Esophagus (tissue), 2 donors: ENCODE measurements at regions not wholly inside any gene's neighbourhood (a gene's known extent, or its start where the extent isn't known, plus 50 kb on each side); places are given as distances from the start of the nearest gene placed in this dataset.

ENCODE experiments used
- H3K27ac ChIP-seq, 2 donors: one replicate each; pipeline ENCODE4 v1.5.1; 2013; ENCODE audit warnings: low read depth in 2 of 2, mild to moderate bottlenecking in 2 of 2, inconsistent platforms in 1 of 2, low read length in 1 of 2, moderate library complexity in 1 of 2
- H3K27me3 ChIP-seq, 2 donors: one replicate each; pipeline ENCODE4 v1.6.1; 2013; ENCODE audit warnings: low read length in 2 of 2, control low read depth in 1 of 2, mild to moderate bottlenecking in 1 of 2; ENCODE audit not compliant: insufficient read depth in 2 of 2, control insufficient read depth in 1 of 2
- H3K36me3 ChIP-seq, 2 donors: one replicate each; pipeline ENCODE4 v1.6.1; 2013; ENCODE audit warnings: low read length in 1 of 2; ENCODE audit not compliant: control insufficient read depth in 2 of 2, insufficient read depth in 2 of 2
- H3K4me1 ChIP-seq, 2 donors: one replicate each; pipeline ENCODE4 v1.6.1; 2013; ENCODE audit warnings: low read length in 1 of 2; ENCODE audit not compliant: control insufficient read depth in 2 of 2, insufficient read depth in 2 of 2
- H3K4me3 ChIP-seq, 2 donors: one replicate each; pipeline ENCODE4 v1.5.1; 2013; ENCODE audit warnings: low read length in 2 of 2, mild to moderate bottlenecking in 2 of 2, low read depth in 1 of 2, moderate library complexity in 1 of 2
- H3K9me3 ChIP-seq, 2 donors: one replicate each; pipeline ENCODE4 v1.6.1; 2013; ENCODE audit warnings: mild to moderate bottlenecking in 2 of 2, low read depth in 1 of 2, low read length in 1 of 2, moderate library complexity in 1 of 2; ENCODE audit not compliant: control insufficient read depth in 2 of 2, insufficient read depth in 1 of 2
- WGBS, 2 donors: extraction: QIAGEN DNeasy Blood & Tissue Kit; methylation state at CpG; one replicate each; pipeline ENCODE4 v1.1.7; 2013; 5-methylcytosine and 5-hydroxymethylcytosine counted together
- donor health status: healthy with polysubstance abuse.
- donor health status: Bipolar disorder and iron deficiency.

DNA sequence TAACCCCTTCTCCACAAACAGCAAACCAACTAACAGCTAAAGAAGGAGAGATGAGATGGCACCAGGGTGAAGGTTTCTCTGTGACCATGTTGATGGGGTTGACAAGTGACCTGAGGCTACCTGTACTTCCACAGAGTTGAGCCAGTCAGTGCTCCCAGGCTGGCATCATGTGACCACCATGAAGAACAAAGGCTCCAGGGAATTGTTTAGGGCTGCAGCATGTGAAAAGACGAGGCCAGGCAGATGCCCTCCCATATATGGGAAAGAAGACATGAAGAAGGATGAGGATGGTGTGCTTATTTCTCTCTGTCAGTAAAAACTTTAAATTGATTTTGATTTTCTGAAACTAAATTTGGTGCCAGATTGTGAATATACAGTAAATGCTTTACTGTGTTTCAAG is 220.6 kb downstream of the OLFM4 start:
- H3K36me3 ChIP-seq: no peaks in the 10 kb centered on the region
- H3K27ac ChIP-seq: no peak overlapping the region
- WGBS, 2 donors: 31 to 52% methylated on average over 1 of the region's 1 CpG
- H3K27me3 ChIP-seq: peaks cover 0 to 2% of the 10 kb centered on the region in 2 donors
- no peak overlapping the region for H3K4me3 ChIP-seq
- H3K4me1 ChIP-seq: no peaks in the 10 kb centered on the region
- no peaks in the 10 kb centered on the region for H3K9me3 ChIP-seq

DNA sequence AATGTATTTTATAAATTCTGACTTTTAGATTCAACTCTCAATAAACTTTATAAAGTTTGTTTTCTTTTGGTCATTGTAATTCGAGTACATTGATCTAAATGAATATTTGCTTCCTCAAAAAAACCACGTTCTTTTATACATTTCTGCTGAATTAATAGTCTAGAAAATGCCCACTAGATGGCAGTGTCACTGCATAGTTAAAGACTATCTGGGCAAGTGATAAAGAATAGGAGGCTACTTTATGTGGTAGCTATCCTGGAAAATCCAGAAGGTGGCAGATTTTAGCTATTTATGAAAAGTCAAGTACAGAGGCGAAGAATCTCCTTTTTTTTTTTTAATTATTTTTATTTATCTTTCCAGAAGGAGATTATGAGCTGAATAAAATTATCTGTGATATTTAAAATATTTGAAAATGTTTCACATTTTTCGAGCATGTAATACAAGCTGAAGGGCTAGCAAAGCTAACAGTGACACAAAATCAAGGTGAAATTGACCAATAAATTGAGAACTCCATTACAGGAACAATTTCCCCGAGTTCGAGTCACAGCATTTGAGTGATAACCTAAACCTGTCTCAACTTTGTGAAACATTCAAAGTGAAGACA is 221.8 kb downstream of the OLFM4 start:
- Histone ChIP-seq H3K36me3 (no peaks in the 10 kb centered on the region), H3K9me3 (no peaks in the 10 kb centered on the region), H3K4me3 (no peak overlapping the region), H3K27ac (no peak overlapping the region), H3K4me1 (no peaks in the 10 kb centered on the region), H3K27me3 (peaks cover 0 to 2% of the 10 kb centered on the region in 2 donors)
- WGBS, 2 donors: 24 to 27% methylated on average over 6 of the region's 6 CpGs

DNA sequence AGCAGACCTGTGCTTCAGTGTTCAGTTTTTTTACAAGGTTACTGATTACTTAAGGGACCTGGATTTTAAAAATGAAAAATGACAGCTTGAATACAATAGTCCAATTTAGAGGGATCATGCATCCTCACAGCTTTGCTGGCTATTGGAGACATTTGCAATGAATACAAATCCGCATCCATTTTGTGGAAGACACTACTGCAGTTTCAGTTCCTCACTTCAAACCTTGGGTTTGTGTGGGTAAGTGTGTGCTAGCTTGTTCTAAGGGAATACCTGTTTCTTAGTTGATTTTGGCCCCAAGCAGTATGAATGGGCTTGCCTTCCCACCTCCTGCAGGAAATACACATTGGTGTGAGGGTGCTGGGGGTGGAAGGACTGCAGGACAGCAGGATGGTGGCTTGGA is 222.4 kb downstream of the OLFM4 start:
- WGBS, 2 donors: 85 to 90% methylated on average over 1 of the region's 1 CpG
- Histone ChIP-seq H3K9me3 (no peaks in the 10 kb centered on the region), H3K27me3 (peaks cover 0 to 2% of the 10 kb centered on the region in 2 donors)

DNA sequence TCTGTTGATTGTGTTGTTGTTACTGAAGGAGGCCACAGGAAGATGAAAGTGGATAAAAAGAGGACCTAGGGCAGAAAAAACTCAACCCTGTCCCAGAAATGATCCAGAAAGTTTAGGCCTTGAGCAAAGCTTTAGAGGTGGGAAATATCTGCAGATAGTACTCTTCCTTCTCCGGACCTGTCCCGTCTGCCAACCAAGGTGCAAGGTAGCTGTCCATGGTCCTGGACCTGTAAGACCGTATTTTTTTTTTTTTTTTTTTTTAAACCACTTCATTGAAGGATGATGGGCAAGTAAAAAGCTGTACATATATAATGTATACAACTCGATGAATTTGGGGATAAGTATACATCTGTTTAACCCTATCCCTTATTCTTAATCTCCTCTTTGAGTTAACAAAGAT is 225.9 kb downstream of the OLFM4 start:
- Histone ChIP-seq H3K4me3 (no peak overlapping the region), H3K9me3 (no peaks in the 10 kb centered on the region), H3K36me3 (no peaks in the 10 kb centered on the region), H3K27me3 (no peaks in the 10 kb centered on the region), H3K4me1 (no peaks in the 10 kb centered on the region), H3K27ac (no peak overlapping the region)
- 24 to 38% methylated on average over 4 of the region's 4 CpGs for WGBS, 2 donors

More for the DNA sequence above, 222.4 kb downstream of the OLFM4 start:
- Histone ChIP-seq H3K4me1 (no peaks in the 10 kb centered on the region), H3K36me3 (no peaks in the 10 kb centered on the region), H3K27ac (no peak overlapping the region), H3K4me3 (no peak overlapping the region)

DNA sequence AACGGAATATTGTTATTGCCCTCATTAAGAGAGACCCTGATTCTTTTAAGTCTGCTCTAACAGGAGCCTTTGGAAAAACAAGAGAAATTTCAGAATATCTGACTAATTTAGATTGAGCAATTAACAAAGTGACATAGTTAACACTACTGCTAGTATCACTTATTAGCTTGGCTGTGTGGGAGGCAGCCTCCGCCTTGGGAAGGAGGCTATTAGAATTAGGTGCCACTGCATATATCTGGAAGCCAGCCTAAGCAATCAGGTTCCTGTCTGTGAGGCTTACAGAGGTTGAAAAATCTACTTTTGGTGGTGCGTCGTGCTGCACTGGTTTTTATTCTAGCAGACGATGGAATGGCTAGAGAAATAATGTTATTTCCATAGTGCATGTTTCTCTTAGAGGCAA is 227.2 kb downstream of the OLFM4 start:
- H3K36me3 ChIP-seq: no peaks in the 10 kb centered on the region
- no peak overlapping the region for H3K27ac ChIP-seq
- WGBS, 2 donors: 84 to 87% methylated on average over 5 of the region's 5 CpGs
- H3K9me3 ChIP-seq: no peaks in the 10 kb centered on the region
- H3K4me1 ChIP-seq: no peaks in the 10 kb centered on the region
- no peaks in the 10 kb centered on the region for H3K27me3 ChIP-seq
- H3K4me3 ChIP-seq: no peak overlapping the region

DNA sequence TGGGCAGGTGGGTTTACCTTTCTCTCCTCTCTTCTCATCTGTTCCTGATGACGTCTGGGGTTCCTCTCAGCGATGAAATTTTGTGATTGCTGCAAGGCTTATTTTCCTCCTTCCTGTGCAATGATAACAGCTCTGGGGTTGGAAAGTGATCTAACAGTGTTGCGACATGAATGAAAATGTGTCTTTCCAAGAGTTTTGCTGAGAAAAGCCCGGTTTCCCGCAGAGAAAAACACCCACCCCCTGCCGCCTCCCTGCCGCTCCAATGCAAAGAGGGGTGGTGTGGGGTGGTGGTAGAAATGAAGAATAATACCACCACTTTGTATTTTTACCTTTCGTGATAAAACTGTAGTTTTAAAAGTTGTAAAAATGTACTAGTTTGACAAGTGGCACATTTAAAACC is 232.0 kb downstream of the OLFM4 start:
- whole genome bisulfite sequencing, 2 donors: 61 to 63% methylated on average over 8 of the region's 8 CpGs

DNA sequence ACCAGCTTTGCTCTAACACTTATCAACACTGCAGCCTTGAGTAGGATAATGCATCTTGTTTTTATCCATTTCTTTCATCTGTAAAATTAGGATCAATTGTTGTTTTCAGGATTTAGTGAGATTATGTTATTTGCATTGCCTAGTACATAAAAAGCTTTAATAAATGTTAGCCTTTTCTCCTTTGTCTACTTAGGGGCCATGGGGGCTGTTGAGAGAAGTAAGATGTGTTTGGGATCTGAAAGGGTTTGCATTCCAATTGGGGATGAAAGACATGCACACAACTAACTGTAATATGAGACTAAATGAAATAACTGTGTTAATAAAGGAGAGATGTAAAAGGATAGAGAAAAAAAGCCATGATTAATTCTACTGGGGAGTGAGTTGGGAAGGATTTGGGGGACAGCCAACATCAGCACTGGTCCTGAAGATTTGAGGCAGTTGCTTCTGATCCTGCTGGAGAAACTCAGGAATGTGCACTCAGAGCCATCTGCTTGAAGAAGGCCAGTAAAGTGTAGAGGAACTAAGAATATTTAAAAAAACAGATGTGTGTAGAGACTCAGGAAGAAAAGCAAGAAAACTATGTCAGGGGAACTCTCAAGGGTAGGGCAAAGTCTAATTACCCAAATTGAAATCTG is 236.3 kb downstream of the OLFM4 start:
- no peaks in the 10 kb centered on the region for H3K36me3 ChIP-seq
- no peaks in the 10 kb centered on the region for H3K27me3 ChIP-seq
- H3K9me3 ChIP-seq: peaks cover 0 to 4% of the 10 kb centered on the region in 2 donors
- no peak overlapping the region for H3K27ac ChIP-seq
- no peaks in the 10 kb centered on the region for H3K4me1 ChIP-seq
- H3K4me3 ChIP-seq: no peak overlapping the region

More for the DNA sequence above, 232.0 kb downstream of the OLFM4 start:
- no peak overlapping the region for H3K27ac ChIP-seq
- no peaks in the 10 kb centered on the region for H3K4me1 ChIP-seq
- H3K9me3 ChIP-seq: no peaks in the 10 kb centered on the region
- no peaks in the 10 kb centered on the region for H3K27me3 ChIP-seq
- no peak overlapping the region for H3K4me3 ChIP-seq
- no peaks in the 10 kb centered on the region for H3K36me3 ChIP-seq

DNA sequence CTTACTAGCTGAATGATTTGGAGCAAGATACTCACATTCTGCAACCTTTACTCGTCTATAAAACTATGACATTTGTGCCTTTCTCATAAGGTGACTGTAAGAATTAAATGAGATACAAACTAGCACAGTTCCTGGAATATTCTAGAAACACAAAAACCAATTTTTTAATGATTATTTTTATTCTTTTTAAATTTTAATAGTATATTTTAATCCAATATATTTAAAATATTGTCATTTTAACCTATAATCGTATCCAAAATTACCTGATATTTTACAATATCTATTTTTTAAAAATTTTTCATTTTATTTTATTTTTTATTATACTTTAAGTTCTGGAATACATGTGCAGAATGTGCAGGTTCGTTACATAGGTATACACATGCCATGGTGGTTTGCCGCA is 238.1 kb downstream of the OLFM4 start:
- H3K27me3 ChIP-seq: no peaks in the 10 kb centered on the region
- no peaks in the 10 kb centered on the region for H3K4me1 ChIP-seq
- no peaks in the 10 kb centered on the region for H3K36me3 ChIP-seq
- 72 to 80% methylated on average over 4 of the region's 4 CpGs for whole genome bisulfite sequencing, 2 donors
- H3K9me3 ChIP-seq: peaks cover 0 to 4% of the 10 kb centered on the region in 2 donors
- H3K4me3 ChIP-seq: no peak overlapping the region
- H3K27ac ChIP-seq: no peak overlapping the region

DNA sequence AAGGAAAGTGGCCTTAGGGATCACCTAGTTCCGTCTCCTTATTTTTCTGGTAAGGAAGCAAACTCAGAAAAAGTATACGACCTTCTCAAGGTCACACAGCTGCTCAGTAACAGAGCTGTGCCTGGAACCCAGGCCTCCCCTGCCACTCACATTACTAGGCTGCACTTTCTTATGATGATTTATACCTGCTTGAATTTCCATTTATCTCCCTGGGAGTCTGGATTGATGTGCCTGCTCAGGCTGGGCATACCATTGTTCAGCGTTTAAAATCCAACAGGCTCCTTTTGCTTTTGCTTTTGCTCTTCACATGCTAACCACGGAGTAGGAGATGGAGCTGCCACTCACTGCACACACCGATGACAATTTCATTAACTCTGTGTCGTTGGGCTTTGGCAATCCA is 241.0 kb downstream of the OLFM4 start:
- H3K36me3 ChIP-seq: no peaks in the 10 kb centered on the region
- no peak overlapping the region for H3K4me3 ChIP-seq
- H3K4me1 ChIP-seq: no peaks in the 10 kb centered on the region
- no peaks in the 10 kb centered on the region for H3K27me3 ChIP-seq
- 72 to 73% methylated on average over 6 of the region's 6 CpGs for WGBS, 2 donors
- H3K27ac ChIP-seq: no peak overlapping the region
- peaks cover 0 to 4% of the 10 kb centered on the region in 2 donors for H3K9me3 ChIP-seq

DNA sequence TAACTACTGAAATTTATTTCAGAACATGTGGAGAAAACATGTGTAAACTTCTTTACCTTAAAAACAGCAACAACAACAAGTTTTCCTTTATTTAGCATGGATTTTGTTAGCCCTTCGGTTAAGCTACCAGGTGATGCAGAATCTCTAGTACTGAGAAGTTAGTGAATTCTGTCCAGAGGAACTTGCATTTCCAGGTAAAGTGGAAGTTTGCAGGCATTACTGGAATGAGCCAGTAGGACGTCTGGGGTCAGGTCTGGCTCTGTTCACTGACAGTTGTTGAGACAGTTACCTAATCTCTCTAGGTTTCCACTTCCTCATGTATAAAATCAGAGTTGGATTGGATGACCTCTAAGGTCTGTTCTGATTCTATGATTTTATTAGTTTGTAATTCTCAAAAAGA is 244.3 kb downstream of the OLFM4 start:
- Histone ChIP-seq H3K27ac (no peak overlapping the region), H3K27me3 (no peaks in the 10 kb centered on the region), H3K36me3 (no peaks in the 10 kb centered on the region), H3K9me3 (peaks cover 0 to 4% of the 10 kb centered on the region in 2 donors), H3K4me3 (no peak overlapping the region), H3K4me1 (no peaks in the 10 kb centered on the region)
- 52 to 64% methylated on average over 2 of the region's 2 CpGs for WGBS, 2 donors
